ENCODE measurements at regions not wholly inside any gene's neighbourhood (a gene's known extent, or its start where the extent isn't known, plus 50 kb on each side); places are given as distances from the start of the nearest gene placed in this dataset.

DNA sequence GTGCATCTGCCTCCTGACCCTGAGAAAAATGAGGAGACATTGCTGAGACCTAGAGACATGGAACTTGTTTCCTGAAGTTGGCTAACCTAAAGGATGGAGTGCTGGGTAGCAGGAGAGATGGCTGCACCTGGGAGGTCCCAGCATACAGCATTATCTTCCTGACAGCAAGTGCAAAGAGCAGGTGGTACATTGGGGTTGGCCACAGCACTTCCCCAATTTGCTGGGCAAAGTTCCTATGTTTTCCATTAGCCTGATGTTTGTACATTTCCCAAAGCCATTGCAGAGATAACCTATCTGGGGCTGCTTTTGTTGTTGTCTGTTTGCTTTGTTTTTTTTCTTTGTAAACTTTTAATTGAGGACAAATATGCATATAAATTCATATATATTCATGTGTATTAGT lies 296.7 kb downstream of the HRH4 start:
- no peak for DNase-seq (ENCODE audit: insufficient read length, low spot score)
- TF ChIP-seq, protein P1, sequence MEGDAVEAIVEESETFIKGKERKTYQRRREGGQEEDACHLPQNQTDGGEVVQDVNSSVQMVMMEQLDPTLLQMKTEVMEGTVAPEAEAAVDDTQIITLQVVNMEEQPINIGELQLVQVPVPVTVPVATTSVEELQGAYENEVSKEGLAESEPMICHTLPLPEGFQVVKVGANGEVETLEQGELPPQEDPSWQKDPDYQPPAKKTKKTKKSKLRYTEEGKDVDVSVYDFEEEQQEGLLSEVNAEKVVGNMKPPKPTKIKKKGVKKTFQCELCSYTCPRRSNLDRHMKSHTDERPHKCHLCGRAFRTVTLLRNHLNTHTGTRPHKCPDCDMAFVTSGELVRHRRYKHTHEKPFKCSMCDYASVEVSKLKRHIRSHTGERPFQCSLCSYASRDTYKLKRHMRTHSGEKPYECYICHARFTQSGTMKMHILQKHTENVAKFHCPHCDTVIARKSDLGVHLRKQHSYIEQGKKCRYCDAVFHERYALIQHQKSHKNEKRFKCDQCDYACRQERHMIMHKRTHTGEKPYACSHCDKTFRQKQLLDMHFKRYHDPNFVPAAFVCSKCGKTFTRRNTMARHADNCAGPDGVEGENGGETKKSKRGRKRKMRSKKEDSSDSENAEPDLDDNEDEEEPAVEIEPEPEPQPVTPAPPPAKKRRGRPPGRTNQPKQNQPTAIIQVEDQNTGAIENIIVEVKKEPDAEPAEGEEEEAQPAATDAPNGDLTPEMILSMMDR (IDR thresholded peaks at IDR 0.05; ENCODE audit: insufficient read depth, missing control alignments): no peak
- FAIRE-seq: no peak

DNA sequence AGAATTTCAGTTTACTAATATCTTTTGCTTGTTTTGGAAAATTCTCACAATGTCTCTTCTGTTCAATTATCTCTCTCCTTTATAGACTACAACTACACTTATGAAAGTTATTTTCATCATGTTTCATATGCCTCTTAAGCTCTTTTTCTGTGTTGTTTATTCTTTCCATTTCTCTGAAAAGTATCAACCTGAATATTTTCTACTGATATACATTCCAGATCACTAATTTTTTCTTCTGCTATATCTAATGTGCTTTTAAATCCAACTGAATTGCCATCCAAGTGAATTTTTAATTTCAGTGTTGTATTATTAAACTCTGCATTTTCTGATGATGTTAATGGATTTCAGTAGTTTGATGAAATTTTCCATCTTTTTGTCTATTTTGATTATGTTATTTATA lies 301.3 kb downstream of the HRH4 start:
- peak; percentile 21 for FAIRE-seq
- TF ChIP-seq, protein P1 (IDR thresholded peaks at IDR 0.05; ENCODE audit: insufficient read depth, missing control alignments): no peak
- DNase-seq (ENCODE audit: insufficient read length, low spot score): no peak

DNA sequence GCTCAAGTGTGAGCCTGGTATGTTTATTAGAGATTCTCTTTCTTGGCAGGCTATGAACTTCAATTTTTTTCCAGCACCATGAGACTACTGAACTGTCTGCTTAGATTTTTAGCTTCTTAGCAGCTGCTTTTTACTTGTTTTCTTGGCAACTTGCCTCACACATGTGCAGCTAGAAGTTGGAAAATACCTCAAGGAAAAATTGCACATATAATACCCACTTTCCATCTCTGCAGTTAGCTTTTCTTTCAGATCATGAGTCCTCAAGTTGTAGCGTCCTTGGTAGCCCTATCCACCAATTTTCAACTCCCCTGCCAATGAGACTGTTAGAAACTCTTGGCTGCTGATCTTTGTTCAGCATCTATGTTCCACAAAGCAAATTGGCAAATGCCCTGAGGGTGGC lies 302.1 kb downstream of the HRH4 start:
- DNase-seq (ENCODE audit: insufficient read length, low spot score): no peak
- TF ChIP-seq, protein P1 (IDR thresholded peaks at IDR 0.05; ENCODE audit: insufficient read depth, missing control alignments): no peak

DNA sequence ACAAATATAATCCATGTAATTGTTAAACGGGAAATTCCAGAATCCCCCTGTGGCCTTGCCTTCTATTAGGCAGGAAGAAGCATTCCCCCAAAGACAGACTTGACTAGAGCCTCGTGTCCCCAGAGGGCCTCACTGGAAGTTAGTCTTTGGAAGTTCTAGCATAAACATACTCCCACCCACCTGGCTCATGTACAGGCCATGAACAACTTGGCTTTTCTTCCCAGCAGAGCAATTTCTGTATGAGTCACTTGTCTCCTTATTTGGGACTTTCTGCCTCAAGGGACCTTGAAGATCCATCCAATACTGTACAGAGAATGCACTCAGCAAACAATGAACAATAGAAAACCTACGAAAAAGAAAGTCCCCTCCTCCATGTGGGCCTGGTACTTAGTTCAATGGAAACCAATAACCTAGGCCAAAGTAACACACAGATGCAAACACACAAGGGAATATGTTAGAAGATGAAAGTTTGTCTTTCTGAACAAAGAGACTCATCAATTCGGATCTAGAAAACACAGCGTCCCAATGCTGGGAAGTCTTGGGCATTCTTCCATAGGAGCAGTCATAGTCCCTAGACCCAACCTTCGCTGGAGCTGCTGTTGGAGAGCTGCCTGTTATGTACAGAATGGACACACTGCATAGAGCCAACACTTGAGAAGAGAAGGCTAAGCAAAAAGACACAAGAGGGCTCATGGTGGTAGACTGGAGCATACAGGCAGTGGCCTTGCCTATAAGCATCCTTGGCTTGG lies 303.5 kb downstream of the HRH4 start:
- TF ChIP-seq, protein P1 (IDR thresholded peaks at IDR 0.05; ENCODE audit: insufficient read depth, missing control alignments): no peak
- no peak for FAIRE-seq
- no peak for DNase-seq (ENCODE audit: insufficient read length, low spot score)

More for the DNA sequence above, 302.1 kb downstream of the HRH4 start:
- FAIRE-seq: no peak

DNA sequence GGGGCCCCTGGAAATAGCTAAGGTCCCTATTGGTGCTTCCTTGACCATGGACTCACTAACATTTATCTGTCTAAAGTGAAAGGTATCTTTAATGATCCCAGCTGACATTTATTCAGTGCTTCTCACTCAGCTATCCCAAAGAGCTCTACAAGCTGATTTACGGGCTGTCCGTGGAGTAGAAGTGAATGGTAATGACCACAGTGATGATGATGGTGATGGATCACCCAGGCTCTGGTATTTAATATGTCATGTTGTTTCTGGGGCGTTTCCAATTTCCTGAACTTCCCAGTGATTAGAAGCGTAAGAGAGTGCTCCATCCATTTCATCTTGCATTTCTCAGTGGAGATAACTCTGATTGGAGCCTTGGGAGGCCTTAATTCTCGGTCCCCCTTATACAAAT lies 304.3 kb downstream of the HRH4 start:
- DNase-seq (ENCODE audit: insufficient read length, low spot score) (no peak), FAIRE-seq (no peak)
- TF ChIP-seq, protein P1 (IDR thresholded peaks at IDR 0.05; ENCODE audit: insufficient read depth, missing control alignments): no peak

DNA sequence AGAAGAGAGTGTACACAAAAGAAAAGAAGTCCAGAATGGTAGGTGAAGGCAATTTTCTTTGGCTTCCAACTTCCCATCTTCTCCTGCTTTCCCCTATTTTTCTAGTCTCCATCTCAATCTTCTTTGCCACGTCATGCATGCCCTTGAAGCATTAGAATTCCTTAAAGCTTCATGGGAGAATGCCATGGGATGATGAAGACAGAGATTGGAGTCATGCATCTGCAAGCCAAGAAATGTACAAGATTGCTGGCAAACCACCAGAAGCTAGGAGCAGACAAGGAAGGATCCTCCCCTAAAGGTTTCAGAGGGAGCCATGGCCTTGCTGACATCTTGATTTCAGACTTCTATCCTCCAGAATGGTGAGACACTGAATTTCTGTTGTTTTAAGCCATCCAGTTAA lies 305.9 kb downstream of the HRH4 start:
- TF ChIP-seq, protein P1 (IDR thresholded peaks at IDR 0.05; ENCODE audit: insufficient read depth, missing control alignments): no peak
- FAIRE-seq (no peak), DNase-seq (ENCODE audit: insufficient read length, low spot score) (no peak)

DNA sequence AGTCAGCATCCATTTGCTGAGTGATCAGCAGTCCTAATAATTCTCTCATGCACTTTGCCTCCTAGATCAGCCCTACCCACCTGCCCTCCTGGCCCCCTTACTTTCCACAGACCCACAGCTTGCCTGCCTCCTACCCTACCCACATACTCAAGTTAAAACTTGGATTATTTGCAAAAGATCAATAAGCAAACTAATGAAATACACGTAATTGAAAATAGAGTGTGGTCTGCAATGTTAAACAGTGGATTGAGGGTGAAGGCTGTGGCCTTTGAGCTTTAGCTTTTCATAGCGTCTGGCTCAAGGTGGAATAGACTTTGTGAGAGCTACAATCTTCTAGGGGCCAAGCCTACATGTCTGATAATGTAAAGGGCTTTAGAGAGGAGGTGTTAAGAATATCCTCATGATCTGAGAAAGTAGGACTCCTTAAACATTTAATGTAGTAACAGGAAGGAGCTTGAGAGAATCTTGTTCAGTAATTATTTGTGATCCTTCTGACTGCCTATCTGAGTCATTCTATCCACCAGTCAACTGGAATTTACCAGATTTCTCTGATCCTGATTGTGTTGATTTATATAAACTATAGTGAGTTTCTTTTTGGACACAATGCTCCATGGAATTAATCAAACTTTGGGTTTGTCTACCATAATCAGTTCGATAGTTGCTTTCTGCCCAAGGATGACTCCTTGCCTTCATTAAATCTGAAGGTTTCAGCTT lies 310.0 kb downstream of the HRH4 start:
- DNase-seq (ENCODE audit: insufficient read length, low spot score): no peak
- TF ChIP-seq, protein P1 (IDR thresholded peaks at IDR 0.05; ENCODE audit: insufficient read depth, missing control alignments): no peak
- no peak for FAIRE-seq

Measured in D721Med (cell line).